BLaER1 (cell line): ENCODE measurements at regions not wholly inside any gene's neighbourhood (a gene's known extent, or its start where the extent isn't known, plus 50 kb on each side); places are given as distances from the start of the nearest gene placed in this dataset.
A peak's percentile ranks its signal among the peaks of the same experiment; 100 is the strongest.

Source experiments
- H3K27ac ChIP-seq: shearing (Covaris generic); formaldehyde crosslinking; 2 replicates; pipeline ENCODE4 v1.8.1; 2022
- H3K27me3 ChIP-seq: shearing (Covaris generic); formaldehyde crosslinking; 2 replicates; pipeline ENCODE4 v1.8.1; 2022
- H3K36me3 ChIP-seq: shearing (Covaris generic); formaldehyde crosslinking; 2 replicates; pipeline ENCODE4 v1.8.1; 2022
- H3K4me1 ChIP-seq: shearing (Covaris generic); formaldehyde crosslinking; 2 replicates; pipeline ENCODE4 v1.8.1; 2022
- H3K4me2 ChIP-seq: shearing (Covaris generic); formaldehyde crosslinking; 2 replicates; pipeline ENCODE4 v1.8.1; 2022
- H3K4me3 ChIP-seq: shearing (Covaris generic); formaldehyde crosslinking; 2 replicates; pipeline ENCODE4 v1.8.1; 2022
- H3K9ac ChIP-seq: shearing (Covaris generic); formaldehyde crosslinking; 2 replicates; pipeline ENCODE4 v1.8.1; 2022
- H3K9me3 ChIP-seq: shearing (Covaris generic); formaldehyde crosslinking; 2 replicates; pipeline ENCODE4 v1.8.1; 2022
- H4K20me1 ChIP-seq: shearing (Covaris generic); formaldehyde crosslinking; 2 replicates; pipeline ENCODE4 v1.8.1; 2022
- Cebpa-rat ChIP-seq: shearing (Covaris generic); IDR thresholded peaks from 2 replicates; pipeline ENCODE4 v1.8.1; 2022

GRCh38 chr1:29835406-29835805 is 599.1 kb downstream of the PTPRU start:
- Histone ChIP-seq H3K36me3 (no peaks in the 10 kb centered on the region), H3K4me3 (no peak overlapping the region), H3K27me3 (no peaks in the 10 kb centered on the region), H3K4me2 (peak overlapping the region; percentile 7; the same call in 1 of the 2 replicates), H3K9me3 (no peaks in the 10 kb centered on the region), H3K9ac (no peak overlapping the region), H4K20me1 (no peaks in the 10 kb centered on the region), H3K4me1 (peaks cover 56% of the 10 kb centered on the region), H3K27ac (no peak overlapping the region)
- TF ChIP-seq Cebpa-rat, result no peak

DNA sequence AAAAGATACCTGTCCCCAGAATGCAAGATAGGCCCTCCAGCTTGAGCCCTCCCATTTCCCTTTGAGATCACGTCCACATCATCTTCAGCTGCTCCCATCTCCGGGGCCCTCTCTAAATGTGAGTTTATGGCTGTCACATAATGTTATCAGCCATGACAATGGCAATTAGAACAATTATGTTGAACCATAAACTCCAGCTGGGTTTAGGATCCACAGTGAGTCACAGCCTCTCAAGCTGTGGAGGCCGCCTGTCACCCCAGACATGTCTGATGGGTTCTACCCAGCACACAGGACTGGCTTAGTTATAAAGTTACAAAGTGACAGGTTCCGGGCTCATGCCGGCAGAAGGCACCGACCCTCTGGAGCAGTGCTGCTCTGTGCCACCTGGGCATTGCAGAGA is 597.3 kb downstream of the PTPRU start:
- Histone ChIP-seq H3K9me3 (no peaks in the 10 kb centered on the region), H3K4me2 (peak overlapping the region; percentile 79; the same call in 1 of the 2 replicates), H3K4me1 (peaks cover 74% of the 10 kb centered on the region), H4K20me1 (no peaks in the 10 kb centered on the region), H3K27me3 (no peaks in the 10 kb centered on the region), H3K36me3 (no peaks in the 10 kb centered on the region), H3K9ac (no peak overlapping the region), H3K4me3 (no peak overlapping the region), H3K27ac (no peak overlapping the region)
- no peak for TF ChIP-seq Cebpa-rat

- H3K4me2 ChIP-seq, result peak overlapping the region; percentile 79
- no peak overlapping the region for H3K4me3 ChIP-seq
- peaks cover 81% of the 10 kb centered on the region for H3K4me1 ChIP-seq
- peak overlapping the region; percentile 24; the same call in 1 of the 2 replicates for H3K27ac ChIP-seq
- no peaks in the 10 kb centered on the region for H3K9me3 ChIP-seq
- no peaks in the 10 kb centered on the region for H4K20me1 ChIP-seq
- H3K9ac ChIP-seq, result no peak overlapping the region
- TF ChIP-seq Cebpa-rat, result no peak
- H3K27me3 ChIP-seq, result no peaks in the 10 kb centered on the region
- H3K36me3 ChIP-seq, result no peaks in the 10 kb centered on the region
Observed at GRCh38 chr1:29832936-29833335, 596.6 kb downstream of the PTPRU start.

GRCh38 chr1:29832471-29832870 is 596.1 kb downstream of the PTPRU start:
- TF ChIP-seq Cebpa-rat, result no peak
- peak overlapping the region; percentile 24; the same call in 1 of the 2 replicates for H3K27ac ChIP-seq
- H3K27me3 ChIP-seq, result no peaks in the 10 kb centered on the region
- no peak overlapping the region for H3K9ac ChIP-seq
- H3K36me3 ChIP-seq, result no peaks in the 10 kb centered on the region
- H3K4me2 ChIP-seq, result peak overlapping the region; percentile 79
- H4K20me1 ChIP-seq, result no peaks in the 10 kb centered on the region
- no peak overlapping the region for H3K4me3 ChIP-seq
- peaks cover 85% of the 10 kb centered on the region for H3K4me1 ChIP-seq
- H3K9me3 ChIP-seq, result no peaks in the 10 kb centered on the region

- Histone ChIP-seq H3K4me2 (peak overlapping the region; percentile 79), H3K9me3 (no peaks in the 10 kb centered on the region), H4K20me1 (no peaks in the 10 kb centered on the region), H3K27ac (peak overlapping the region; percentile 85), H3K27me3 (no peaks in the 10 kb centered on the region), H3K4me3 (no peak overlapping the region), H3K4me1 (peaks cover 87% of the 10 kb centered on the region), H3K9ac (no peak overlapping the region), H3K36me3 (no peaks in the 10 kb centered on the region)
- TF ChIP-seq Cebpa-rat, result no peak
Observed at GRCh38 chr1:29831500-29832117, 595.3 kb downstream of the PTPRU start.

DNA sequence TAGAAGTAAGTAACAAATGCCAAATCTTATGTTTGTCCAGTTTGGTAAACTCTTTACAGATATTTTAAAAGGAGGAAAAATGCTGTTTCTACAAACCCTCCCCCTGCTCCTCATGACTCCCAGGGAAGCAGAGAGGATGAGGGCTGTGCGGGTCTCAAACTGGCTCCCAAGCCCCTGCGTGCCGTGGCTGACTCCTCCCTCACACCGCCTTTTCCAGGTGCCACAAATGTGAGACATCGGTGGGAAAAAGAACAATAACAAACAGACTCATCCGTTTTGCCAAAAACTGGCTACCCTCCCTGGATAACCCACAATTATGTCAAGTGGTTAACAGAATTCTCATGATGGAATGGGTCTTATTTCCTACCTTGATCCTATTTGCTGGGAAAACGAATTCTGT is 594.6 kb downstream of the PTPRU start:
- TF ChIP-seq Cebpa-rat, result no peak
- Histone ChIP-seq H3K9ac (peak overlapping the region; percentile 63), H4K20me1 (no peaks in the 10 kb centered on the region), H3K27ac (peak overlapping the region; percentile 85), H3K4me2 (peak overlapping the region; percentile 79), H3K9me3 (no peaks in the 10 kb centered on the region), H3K4me3 (peak overlapping the region; percentile 24), H3K27me3 (no peaks in the 10 kb centered on the region), H3K36me3 (no peaks in the 10 kb centered on the region), H3K4me1 (peaks cover 91% of the 10 kb centered on the region)

- H3K36me3 ChIP-seq, result no peaks in the 10 kb centered on the region
- H3K9me3 ChIP-seq, result no peaks in the 10 kb centered on the region
- H3K9ac ChIP-seq, result peak overlapping the region; percentile 63
- TF ChIP-seq Cebpa-rat, result no peak
- H3K27ac ChIP-seq, result peak overlapping the region; percentile 85
- H3K27me3 ChIP-seq, result no peaks in the 10 kb centered on the region
- H3K4me2 ChIP-seq, result peak overlapping the region; percentile 79
- H4K20me1 ChIP-seq, result no peaks in the 10 kb centered on the region
- H3K4me1 ChIP-seq, result peaks cover 91% of the 10 kb centered on the region
- H3K4me3 ChIP-seq, result peak overlapping the region; percentile 24
Observed at GRCh38 chr1:29830383-29830782, 594.1 kb downstream of the PTPRU start.

- no peaks in the 10 kb centered on the region for H3K9me3 ChIP-seq
Observed at GRCh38 chr1:29829448-29830344, 593.4 kb downstream of the PTPRU start.

DNA sequence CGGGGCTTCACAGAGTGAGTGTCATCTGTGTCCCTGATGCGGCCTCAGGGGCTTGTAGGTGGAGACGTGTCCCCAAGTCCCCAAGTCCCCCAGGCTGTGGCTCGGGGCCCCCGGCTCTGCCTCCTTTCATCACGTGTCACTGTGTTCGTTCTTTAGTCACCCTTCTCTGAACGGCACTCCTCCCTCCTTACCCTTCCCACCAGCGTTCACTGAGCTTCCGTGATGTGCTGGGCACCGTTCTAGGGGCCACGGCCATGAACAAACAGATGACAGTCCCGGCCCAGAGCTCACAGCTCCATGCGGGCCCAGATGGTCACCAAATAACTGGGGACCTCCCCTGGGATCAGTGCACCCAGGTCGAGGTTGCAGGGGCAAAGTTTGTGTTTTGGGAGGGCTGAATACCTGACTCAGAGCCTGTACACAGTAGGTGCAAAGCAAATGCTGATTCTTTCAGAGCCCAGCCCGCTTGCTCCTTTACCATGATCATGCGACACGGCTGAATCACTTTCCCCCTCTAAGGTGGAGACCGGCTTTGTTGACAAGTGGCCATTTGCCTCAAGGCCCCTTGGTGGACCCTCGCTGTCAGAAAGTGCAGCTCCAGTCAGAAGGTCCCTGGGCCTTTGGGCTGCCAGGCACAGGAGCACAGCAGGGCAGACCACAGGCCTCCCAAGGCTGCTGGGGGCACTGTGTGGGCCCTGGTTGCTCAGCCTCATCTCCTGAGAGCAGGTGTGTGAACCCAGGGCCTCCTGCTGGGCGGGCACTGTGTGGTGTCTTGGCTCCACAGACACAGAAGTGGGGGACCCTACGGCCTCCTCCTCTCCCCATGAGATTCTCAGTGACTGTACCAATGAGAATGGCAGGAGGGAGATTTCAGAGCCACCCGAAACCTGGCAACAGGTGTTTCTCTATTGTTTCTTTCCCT is 592.5 kb downstream of the PTPRU start:
- H3K9me3 ChIP-seq, result no peaks in the 10 kb centered on the region
- no peaks in the 10 kb centered on the region for H3K36me3 ChIP-seq
- no peaks in the 10 kb centered on the region for H4K20me1 ChIP-seq
- peak overlapping the region; percentile 63 for H3K9ac ChIP-seq
- peak overlapping the region; percentile 85 for H3K27ac ChIP-seq
- no peaks in the 10 kb centered on the region for H3K27me3 ChIP-seq
- TF ChIP-seq Cebpa-rat, result no peak
- H3K4me3 ChIP-seq, result 0 out of 2 replicates have a peak overlapping the region, but pooled peaks have one; percentile 18
- peaks cover 100% of the 10 kb centered on the region for H3K4me1 ChIP-seq
- peak overlapping the region; percentile 79 for H3K4me2 ChIP-seq

More at GRCh38 chr1:29829448-29830344, 593.4 kb downstream of the PTPRU start:
- Histone ChIP-seq H3K4me2 (peak overlapping the region; percentile 79), H3K27me3 (no peaks in the 10 kb centered on the region), H3K9ac (peak overlapping the region; percentile 63; the same call in 1 of the 2 replicates), H3K27ac (peak overlapping the region; percentile 85), H3K4me3 (peak overlapping the region; percentile 24; the same call in 1 of the 2 replicates), H3K4me1 (peaks cover 95% of the 10 kb centered on the region), H3K36me3 (no peaks in the 10 kb centered on the region), H4K20me1 (no peaks in the 10 kb centered on the region)
- TF ChIP-seq Cebpa-rat, result no peak
